ENCODE measurements at regions not wholly inside any gene's neighbourhood (a gene's known extent, or its start where the extent isn't known, plus 50 kb on each side); places are given as distances from the start of the nearest gene placed in this dataset.
"Not testable (repeated sequence)": the region's sequence is repeated elsewhere in the genome, so short reads cannot be mapped to it uniquely, and the experiment has no call there.

GRCh38 chr19:22502766-22503165 lies 80.6 kb upstream of the ZNF98 start:
- Histone ChIP-seq H3K4me2 (ENCODE audit: control insufficient read depth, extremely low read depth, insufficient read depth, low read depth, low read length) (no peak overlapping the region), H3K9ac (ENCODE audit: control insufficient read depth, extremely low read depth, insufficient read depth, low read length) (no peak overlapping the region), H3K79me2 (ENCODE audit: control insufficient read depth, insufficient read depth, low read length) (no peaks in the 10 kb centered on the region), H3K9me3 (ENCODE audit: control insufficient read depth, low read depth, low read length) (peaks cover 12% of the 10 kb centered on the region), H3K27me3 (ENCODE audit: control insufficient read depth, extremely low read depth, insufficient read depth, low read length) (no peaks in the 10 kb centered on the region), H3K27ac (ENCODE audit: control insufficient read depth, insufficient read depth, low read length) (no peak overlapping the region), H3K4me1 (ENCODE audit: control insufficient read depth, extremely low read depth, insufficient read depth, low read length) (no peaks in the 10 kb centered on the region), H2AFZ (ENCODE audit: control insufficient read depth, low read length) (no peak overlapping the region), H3K4me3 (ENCODE audit: control insufficient read depth in 2 of 3, extremely low read depth in 1 of 3, insufficient read depth in 2 of 3, low read depth in 1 of 3, low read length in 3 of 3) (no peak overlapping the region), H3K9me1 (ENCODE audit: control insufficient read depth, extremely low read depth, insufficient read depth, low read length) (no peaks in the 10 kb centered on the region), H3K36me3 (ENCODE audit: control insufficient read depth in 2 of 2, extremely low read depth in 1 of 2, insufficient read depth in 2 of 2, low read length in 2 of 2) (no peaks in the 10 kb centered on the region), H4K20me1 (ENCODE audit: control insufficient read depth, extremely low read depth, insufficient read depth, low read length) (no peaks in the 10 kb centered on the region)
- no peak for TF ChIP-seq EZH2 (IDR thresholded peaks at IDR 0.05; ENCODE audit: low read length)
- TF ChIP-seq CTCF (optimal IDR thresholded peaks at IDR 0.05 in 1 of 3, IDR thresholded peaks at IDR 0.05 in 1 of 3, conservative IDR thresholded peaks at IDR 0.05 in 1 of 3; ENCODE audit: extremely low read depth in 1 of 3, insufficient read depth in 2 of 3, low read length in 3 of 3), result no peak
- DNase-seq (ENCODE audit: low read depth, low spot score), result no peak
- dilution Hi-C loops (cut with MboI; ENCODE audit: extremely low pct_ligation_motif_present, low sequenced_read_pairs), result no loop called here
- no peak for FAIRE-seq

GRCh38 chr19:22498831-22499430 lies 76.8 kb upstream of the ZNF98 start:
- H3K9ac ChIP-seq (ENCODE audit: control insufficient read depth, extremely low read depth, insufficient read depth, low read length); dilution Hi-C loops (cut with MboI; ENCODE audit: extremely low pct_ligation_motif_present, low sequenced_read_pairs); H2AFZ ChIP-seq (ENCODE audit: control insufficient read depth, low read length); H4K20me1 ChIP-seq (ENCODE audit: control insufficient read depth, extremely low read depth, insufficient read depth, low read length); H3K4me1 ChIP-seq (ENCODE audit: control insufficient read depth, extremely low read depth, insufficient read depth, low read length); H3K79me2 ChIP-seq (ENCODE audit: control insufficient read depth, insufficient read depth, low read length); H3K9me1 ChIP-seq (ENCODE audit: control insufficient read depth, extremely low read depth, insufficient read depth, low read length); H3K27me3 ChIP-seq (ENCODE audit: control insufficient read depth, extremely low read depth, insufficient read depth, low read length); DNase-seq (ENCODE audit: low read depth, low spot score); H3K36me3 ChIP-seq (ENCODE audit: control insufficient read depth in 2 of 2, extremely low read depth in 1 of 2, insufficient read depth in 2 of 2, low read length in 2 of 2); H3K4me3 ChIP-seq (ENCODE audit: control insufficient read depth in 2 of 3, extremely low read depth in 1 of 3, insufficient read depth in 2 of 3, low read depth in 1 of 3, low read length in 3 of 3); H3K27ac ChIP-seq (ENCODE audit: control insufficient read depth, insufficient read depth, low read length); H3K4me2 ChIP-seq (ENCODE audit: control insufficient read depth, extremely low read depth, insufficient read depth, low read depth, low read length); FAIRE-seq; H3K9me3 ChIP-seq (ENCODE audit: control insufficient read depth, low read depth, low read length): not testable (repeated sequence)

DNA sequence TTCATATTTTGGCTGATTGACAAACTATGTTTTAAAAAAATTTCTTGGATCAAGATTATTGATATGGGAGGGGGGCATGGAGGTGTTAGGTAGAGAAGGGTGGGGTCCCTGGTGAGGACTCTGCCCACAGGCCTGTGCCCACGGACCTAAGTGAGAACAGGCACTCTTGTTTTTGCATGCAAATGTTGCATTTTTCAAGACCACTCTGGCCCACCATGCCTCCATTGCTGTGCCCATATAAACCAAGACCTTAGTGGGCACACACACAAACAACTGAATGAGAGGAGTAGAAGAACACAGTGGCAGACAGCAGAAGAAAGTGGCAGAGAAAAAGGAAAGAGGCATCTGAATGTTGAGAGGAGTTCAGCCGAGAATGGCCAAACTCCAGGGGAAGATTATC lies 69.6 kb upstream of the ZNF98 start:
- Histone ChIP-seq H2AFZ (ENCODE audit: control insufficient read depth, low read length) (no peak overlapping the region), H3K27ac (ENCODE audit: control insufficient read depth, insufficient read depth, low read length) (no peak overlapping the region), H3K27me3 (ENCODE audit: control insufficient read depth, extremely low read depth, insufficient read depth, low read length) (no peaks in the 10 kb centered on the region), H4K20me1 (ENCODE audit: control insufficient read depth, extremely low read depth, insufficient read depth, low read length) (no peaks in the 10 kb centered on the region), H3K4me2 (ENCODE audit: control insufficient read depth, extremely low read depth, insufficient read depth, low read depth, low read length) (no peak overlapping the region), H3K9me1 (ENCODE audit: control insufficient read depth, extremely low read depth, insufficient read depth, low read length) (no peaks in the 10 kb centered on the region), H3K9ac (ENCODE audit: control insufficient read depth, extremely low read depth, insufficient read depth, low read length) (no peak overlapping the region), H3K36me3 (ENCODE audit: control insufficient read depth in 2 of 2, extremely low read depth in 1 of 2, insufficient read depth in 2 of 2, low read length in 2 of 2) (no peaks in the 10 kb centered on the region), H3K9me3 (ENCODE audit: control insufficient read depth, low read depth, low read length) (peaks cover 8% of the 10 kb centered on the region), H3K79me2 (ENCODE audit: control insufficient read depth, insufficient read depth, low read length) (no peaks in the 10 kb centered on the region), H3K4me1 (ENCODE audit: control insufficient read depth, extremely low read depth, insufficient read depth, low read length) (no peaks in the 10 kb centered on the region), H3K4me3 (ENCODE audit: control insufficient read depth in 2 of 3, extremely low read depth in 1 of 3, insufficient read depth in 2 of 3, low read depth in 1 of 3, low read length in 3 of 3) (no peak overlapping the region)
- dilution Hi-C loops (cut with MboI; ENCODE audit: extremely low pct_ligation_motif_present, low sequenced_read_pairs), result no loop called here
- no peak for TF ChIP-seq CTCF (optimal IDR thresholded peaks at IDR 0.05 in 1 of 3, IDR thresholded peaks at IDR 0.05 in 1 of 3, conservative IDR thresholded peaks at IDR 0.05 in 1 of 3; ENCODE audit: extremely low read depth in 1 of 3, insufficient read depth in 2 of 3, low read length in 3 of 3)
- no peak for TF ChIP-seq EZH2 (IDR thresholded peaks at IDR 0.05; ENCODE audit: low read length)
- FAIRE-seq (no peak), DNase-seq (ENCODE audit: low read depth, low spot score) (no peak)

GRCh38 chr19:22483514-22483913 lies 61.4 kb upstream of the ZNF98 start:
- dilution Hi-C loops (cut with MboI; ENCODE audit: extremely low pct_ligation_motif_present, low sequenced_read_pairs); H3K4me2 ChIP-seq (ENCODE audit: control insufficient read depth, extremely low read depth, insufficient read depth, low read depth, low read length); FAIRE-seq; H3K79me2 ChIP-seq (ENCODE audit: control insufficient read depth, insufficient read depth, low read length); H3K27ac ChIP-seq (ENCODE audit: control insufficient read depth, insufficient read depth, low read length); H3K4me3 ChIP-seq (ENCODE audit: control insufficient read depth in 2 of 3, extremely low read depth in 1 of 3, insufficient read depth in 2 of 3, low read depth in 1 of 3, low read length in 3 of 3); DNase-seq (ENCODE audit: low read depth, low spot score); H3K9me1 ChIP-seq (ENCODE audit: control insufficient read depth, extremely low read depth, insufficient read depth, low read length); H3K36me3 ChIP-seq (ENCODE audit: control insufficient read depth in 2 of 2, extremely low read depth in 1 of 2, insufficient read depth in 2 of 2, low read length in 2 of 2); H3K9me3 ChIP-seq (ENCODE audit: control insufficient read depth, low read depth, low read length); H2AFZ ChIP-seq (ENCODE audit: control insufficient read depth, low read length); H3K4me1 ChIP-seq (ENCODE audit: control insufficient read depth, extremely low read depth, insufficient read depth, low read length); H4K20me1 ChIP-seq (ENCODE audit: control insufficient read depth, extremely low read depth, insufficient read depth, low read length); H3K27me3 ChIP-seq (ENCODE audit: control insufficient read depth, extremely low read depth, insufficient read depth, low read length); H3K9ac ChIP-seq (ENCODE audit: control insufficient read depth, extremely low read depth, insufficient read depth, low read length): not testable (repeated sequence)

Data from keratinocyte (primary cell).